ENCODE measurements at regions not wholly inside any gene's neighbourhood (a gene's known extent, or its start where the extent isn't known, plus 50 kb on each side); places are given as distances from the start of the nearest gene placed in this dataset.

- DNase-seq (ENCODE audit: low spot score): no peak
Measured at GRCh38 chr10:36301539-36301938, 659.4 kb upstream of the FZD8 start.

- no peak for DNase-seq (ENCODE audit: low spot score)
Measured at GRCh38 chr10:36301139-36301538, 659.0 kb upstream of the FZD8 start.

- no peak for DNase-seq (ENCODE audit: low spot score)
Measured at GRCh38 chr10:36283827-36284226, 641.7 kb upstream of the FZD8 start.

GRCh38 chr10:36281831-36282331 is 639.8 kb upstream of the FZD8 start:
- no peak for DNase-seq (ENCODE audit: low spot score)

- DNase-seq (ENCODE audit: low spot score): no peak
Measured at GRCh38 chr10:36280890-36281499, 638.9 kb upstream of the FZD8 start.

GRCh38 chr10:36280321-36280741 is 638.2 kb upstream of the FZD8 start:
- DNase-seq (ENCODE audit: low spot score): no peak

- DNase-seq (ENCODE audit: low spot score): no peak
Measured at GRCh38 chr10:36278176-36278575, 636.1 kb upstream of the FZD8 start.

- DNase-seq (ENCODE audit: low spot score): no peak
Measured at GRCh38 chr10:36277459-36277858, 635.4 kb upstream of the FZD8 start.

- DNase-seq (ENCODE audit: low spot score): no peak
Measured at GRCh38 chr10:36271627-36272340, 629.7 kb upstream of the FZD8 start.

- no peak for DNase-seq (ENCODE audit: low spot score)
Measured at GRCh38 chr10:36269222-36269621, 627.1 kb upstream of the FZD8 start.

- no peak for DNase-seq (ENCODE audit: low spot score)
Measured at GRCh38 chr10:36266923-36267322, 624.8 kb upstream of the FZD8 start.

- no peak for DNase-seq (ENCODE audit: low spot score)
Measured at GRCh38 chr10:36265741-36266140, 623.6 kb upstream of the FZD8 start.

GRCh38 chr10:36263871-36264270 is 621.8 kb upstream of the FZD8 start:
- no peak for DNase-seq (ENCODE audit: low spot score)

GRCh38 chr10:36256948-36257356 is 614.9 kb upstream of the FZD8 start:
- DNase-seq (ENCODE audit: low spot score): no peak

- no peak for DNase-seq (ENCODE audit: low spot score)
Measured at GRCh38 chr10:36256166-36256565, 614.1 kb upstream of the FZD8 start.

GRCh38 chr10:36254199-36254598 is 612.1 kb upstream of the FZD8 start:
- DNase-seq (ENCODE audit: low spot score): no peak

- DNase-seq (ENCODE audit: low spot score): no peak
Measured at GRCh38 chr10:36253731-36254130, 611.6 kb upstream of the FZD8 start.

GRCh38 chr10:36251068-36251467 is 609.0 kb upstream of the FZD8 start:
- DNase-seq (ENCODE audit: low spot score): no peak

GRCh38 chr10:36248304-36248981 is 606.3 kb upstream of the FZD8 start:
- no peak for DNase-seq (ENCODE audit: low spot score)

GRCh38 chr10:36247478-36247877 is 605.4 kb upstream of the FZD8 start:
- no peak for DNase-seq (ENCODE audit: low spot score)

- DNase-seq (ENCODE audit: low spot score): no peak
Measured at GRCh38 chr10:36236931-36237330, 594.8 kb upstream of the FZD8 start.

- DNase-seq (ENCODE audit: low spot score): no peak
Measured at GRCh38 chr10:36236341-36236740, 594.2 kb upstream of the FZD8 start.

- no peak for DNase-seq (ENCODE audit: low spot score)
Measured at GRCh38 chr10:36232935-36233334, 590.8 kb upstream of the FZD8 start.
